Loucy (cell line): ENCODE measurements at regions not wholly inside any gene's neighbourhood (a gene's known extent, or its start where the extent isn't known, plus 50 kb on each side); places are given as distances from the start of the nearest gene placed in this dataset.

Source experiments
- H2AFZ ChIP-seq: fragments of 200-600 bp; sonication (generic); 2 replicates; pipeline ENCODE4 v1.6.0; 2016; ENCODE audit warnings: antibody characterized with exemption, mild to moderate bottlenecking, low read length, moderate library complexity
- H3F3A ChIP-seq: fragments of 200-600 bp; 2 replicates; pipeline ENCODE4 v1.6.0; 2016; ENCODE audit warnings: antibody characterized with exemption, low read depth, mild to moderate bottlenecking
- H3K27me3 ChIP-seq: fragments of 200-600 bp; sonication (generic); 2 replicates; pipeline ENCODE4 v1.6.1; 2014; ENCODE audit warnings: low read length, mild to moderate bottlenecking; ENCODE audit not compliant: insufficient read depth, poor library complexity, severe bottlenecking
- H3K36me3 ChIP-seq: fragments of 200-600 bp; sonication (generic); 2 replicates; pipeline ENCODE4 v1.6.1; 2016; ENCODE audit warnings: low read length; ENCODE audit not compliant: insufficient read depth
- H3K4me1 ChIP-seq: fragments of 200-600 bp; sonication (generic); 2 replicates; pipeline ENCODE4 v1.5.1; 2014; ENCODE audit warnings: low read length, mild to moderate bottlenecking; ENCODE audit not compliant: insufficient read depth, poor library complexity, severe bottlenecking
- H3K4me2 ChIP-seq: fragments of 200-600 bp; sonication (generic); 2 replicates; pipeline ENCODE4 v1.6.0; 2014; ENCODE audit warnings: antibody characterized with exemption, low read length, low read depth, mild to moderate bottlenecking; ENCODE audit not compliant: poor library complexity, severe bottlenecking
- H3K4me3 ChIP-seq: fragments of 200-600 bp; sonication (generic); 2 replicates; pipeline ENCODE4 v1.5.1; 2014; ENCODE audit warnings: low read length, mild to moderate bottlenecking, mixed read lengths; ENCODE audit not compliant: poor library complexity, severe bottlenecking
- H3K79me2 ChIP-seq: fragments of 200-600 bp; sonication (generic); 2 replicates; pipeline ENCODE4 v1.6.1; 2014; ENCODE audit warnings: low read length; ENCODE audit not compliant: insufficient read depth
- H3K9ac ChIP-seq: fragments of 200-600 bp; sonication (generic); 2 replicates; pipeline ENCODE4 v1.6.0; 2014; ENCODE audit warnings: mild to moderate bottlenecking, low read depth, low read length, moderate library complexity; ENCODE audit not compliant: poor library complexity, severe bottlenecking
- H3K9me2 ChIP-seq: fragments of 200-600 bp; sonication (generic); replicated peaks from 2 replicates; pipeline ENCODE4 v1.6.1; 2016; ENCODE audit warnings: low read depth, low read length, mixed read lengths
- H3K9me3 ChIP-seq: fragments of 200-600 bp; sonication (generic); 2 replicates; pipeline ENCODE4 v1.6.1; 2014; ENCODE audit warnings: mild to moderate bottlenecking, antibody characterized with exemption, low read length, low read depth; ENCODE audit not compliant: insufficient read depth
- H4K20me1 ChIP-seq: fragments of 200-600 bp; sonication (generic); 2 replicates; pipeline ENCODE4 v1.6.0; 2014; ENCODE audit warnings: antibody characterized with exemption, low read length, mild to moderate bottlenecking; ENCODE audit not compliant: insufficient read depth, poor library complexity, severe bottlenecking
- EZH2phosphoT487 ChIP-seq: fragments of 200-600 bp; IDR thresholded peaks from 2 replicates; pipeline ENCODE4 v1.6.1; 2018; ENCODE audit warnings: antibody characterized with exemption, mild to moderate bottlenecking, moderate library complexity, borderline replicate concordance
- TF ChIP-seq, protein P1 (sequence below): fragments of 200-600 bp; sonication (generic); conservative IDR thresholded peaks from 2 replicates; pipeline ENCODE4 v1.5.1; 2014; ENCODE audit warnings: mild to moderate bottlenecking, antibody characterized with exemption, low read length

DNA sequence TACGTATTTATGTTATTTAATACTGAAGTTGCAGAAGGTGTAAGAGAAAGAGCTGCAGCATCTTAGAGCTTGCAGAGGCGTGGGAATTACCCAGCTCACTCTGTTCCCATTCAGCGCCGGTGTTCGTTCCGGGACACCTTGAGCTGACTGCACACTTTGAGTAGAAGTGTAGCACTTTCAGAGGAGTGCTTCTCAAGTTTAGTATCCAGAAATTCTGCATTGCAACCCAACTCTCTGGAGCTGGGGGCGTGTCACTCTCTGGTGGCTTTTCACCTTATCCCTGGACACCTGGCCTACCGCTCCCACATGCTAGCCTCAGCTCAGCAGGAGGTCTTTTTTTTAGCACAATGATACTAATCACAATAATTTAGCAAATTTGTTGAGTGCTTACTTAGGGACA lies 66.4 kb upstream of the SHH start:
- Histone ChIP-seq H3K9me3 (no peaks in the 10 kb centered on the region; the same call in 1 of the 2 replicates), H2AFZ (no peak overlapping the region), H3F3A (no peaks in the 10 kb centered on the region), H3K36me3 (no peaks in the 10 kb centered on the region), H3K27me3 (no peaks in the 10 kb centered on the region), H3K4me3 (no peak overlapping the region), H4K20me1 (no peaks in the 10 kb centered on the region), H3K79me2 (no peaks in the 10 kb centered on the region), H3K4me2 (no peak overlapping the region), H3K9ac (no peak overlapping the region), H3K4me1 (no peaks in the 10 kb centered on the region), H3K9me2 (no peaks in the 10 kb centered on the region)
- TF ChIP-seq, protein P1, sequence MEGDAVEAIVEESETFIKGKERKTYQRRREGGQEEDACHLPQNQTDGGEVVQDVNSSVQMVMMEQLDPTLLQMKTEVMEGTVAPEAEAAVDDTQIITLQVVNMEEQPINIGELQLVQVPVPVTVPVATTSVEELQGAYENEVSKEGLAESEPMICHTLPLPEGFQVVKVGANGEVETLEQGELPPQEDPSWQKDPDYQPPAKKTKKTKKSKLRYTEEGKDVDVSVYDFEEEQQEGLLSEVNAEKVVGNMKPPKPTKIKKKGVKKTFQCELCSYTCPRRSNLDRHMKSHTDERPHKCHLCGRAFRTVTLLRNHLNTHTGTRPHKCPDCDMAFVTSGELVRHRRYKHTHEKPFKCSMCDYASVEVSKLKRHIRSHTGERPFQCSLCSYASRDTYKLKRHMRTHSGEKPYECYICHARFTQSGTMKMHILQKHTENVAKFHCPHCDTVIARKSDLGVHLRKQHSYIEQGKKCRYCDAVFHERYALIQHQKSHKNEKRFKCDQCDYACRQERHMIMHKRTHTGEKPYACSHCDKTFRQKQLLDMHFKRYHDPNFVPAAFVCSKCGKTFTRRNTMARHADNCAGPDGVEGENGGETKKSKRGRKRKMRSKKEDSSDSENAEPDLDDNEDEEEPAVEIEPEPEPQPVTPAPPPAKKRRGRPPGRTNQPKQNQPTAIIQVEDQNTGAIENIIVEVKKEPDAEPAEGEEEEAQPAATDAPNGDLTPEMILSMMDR = no peak
- no peak for TF ChIP-seq EZH2phosphoT487

GRCh38 chr7:155878250-155878649 lies 66.0 kb upstream of the SHH start:
- H3K36me3 ChIP-seq = no peaks in the 10 kb centered on the region
- H3K79me2 ChIP-seq = no peaks in the 10 kb centered on the region
- no peaks in the 10 kb centered on the region for H3K9me2 ChIP-seq
- no peaks in the 10 kb centered on the region for H3K27me3 ChIP-seq
- no peaks in the 10 kb centered on the region; the same call in 1 of the 2 replicates for H3K9me3 ChIP-seq
- H2AFZ ChIP-seq = no peak overlapping the region
- no peaks in the 10 kb centered on the region for H3F3A ChIP-seq
- TF ChIP-seq, protein P1 = no peak
- TF ChIP-seq EZH2phosphoT487 = no peak
- H3K4me2 ChIP-seq = no peak overlapping the region
- H3K9ac ChIP-seq = no peak overlapping the region
- no peaks in the 10 kb centered on the region for H3K4me1 ChIP-seq
- no peaks in the 10 kb centered on the region for H4K20me1 ChIP-seq
- H3K4me3 ChIP-seq = no peak overlapping the region

- Histone ChIP-seq H3K36me3 (no peaks in the 10 kb centered on the region), H3K4me3 (no peak overlapping the region), H3K9ac (no peak overlapping the region), H3K4me1 (no peaks in the 10 kb centered on the region), H3F3A (no peaks in the 10 kb centered on the region), H4K20me1 (no peaks in the 10 kb centered on the region), H2AFZ (no peak overlapping the region), H3K9me2 (no peaks in the 10 kb centered on the region), H3K9me3 (no peaks in the 10 kb centered on the region; the same call in 1 of the 2 replicates), H3K27me3 (no peaks in the 10 kb centered on the region), H3K4me2 (no peak overlapping the region), H3K79me2 (no peaks in the 10 kb centered on the region)
- TF ChIP-seq EZH2phosphoT487 = no peak
- TF ChIP-seq, protein P1 = no peak
These were observed 64.9 kb upstream of the SHH start for GRCh38 chr7:155877167-155877566.
